Progenitor cell of endocrine pancreas (in vitro differentiated cells): ENCODE measurements at regions not wholly inside any gene's neighbourhood (a gene's known extent, or its start where the extent isn't known, plus 50 kb on each side); places are given as distances from the start of the nearest gene placed in this dataset.
"Not testable (repeated sequence)": the region's sequence is repeated elsewhere in the genome, so short reads cannot be mapped to it uniquely, and the experiment has no call there.

Experiments used
- DNase-seq: peaks from one replicate; pipeline ENCODE4 v3.0.0; 2021; ENCODE audit warnings: low spot score; ENCODE audit not compliant: unreplicated experiment
- H3K27ac Mint-ChIP-seq: 2 replicates; pipeline ENCODE4 v1.8.0; 2021; ENCODE audit warnings: mild to moderate bottlenecking, moderate library complexity, mixed read lengths
- H3K27me3 Mint-ChIP-seq: 2 replicates; pipeline ENCODE4 v1.8.0; 2021; ENCODE audit warnings: mixed read lengths
- H3K36me3 Mint-ChIP-seq: 2 replicates; pipeline ENCODE4 v1.8.0; 2022; ENCODE audit warnings: mixed read lengths; ENCODE audit not compliant: insufficient read depth
- H3K4me1 Mint-ChIP-seq: 2 replicates; pipeline ENCODE4 v1.8.0; 2021; ENCODE audit warnings: low read depth, mixed read lengths
- H3K4me3 Mint-ChIP-seq: 2 replicates; pipeline ENCODE4 v1.8.0; 2021; ENCODE audit warnings: low read depth, mild to moderate bottlenecking, moderate library complexity, mixed read lengths
- H3K9me3 Mint-ChIP-seq: 2 replicates; pipeline ENCODE4 v1.8.0; 2021; ENCODE audit warnings: low read depth, mixed read lengths
- TF ChIP-seq, protein P1 (sequence below): fragments of 200-600 bp; sonication (generic); IDR thresholded peaks from one replicate; pipeline ENCODE4 v1.5.0; 2021; ENCODE audit warnings: antibody characterized with exemption, mild to moderate bottlenecking; ENCODE audit not compliant: unreplicated experiment

DNA sequence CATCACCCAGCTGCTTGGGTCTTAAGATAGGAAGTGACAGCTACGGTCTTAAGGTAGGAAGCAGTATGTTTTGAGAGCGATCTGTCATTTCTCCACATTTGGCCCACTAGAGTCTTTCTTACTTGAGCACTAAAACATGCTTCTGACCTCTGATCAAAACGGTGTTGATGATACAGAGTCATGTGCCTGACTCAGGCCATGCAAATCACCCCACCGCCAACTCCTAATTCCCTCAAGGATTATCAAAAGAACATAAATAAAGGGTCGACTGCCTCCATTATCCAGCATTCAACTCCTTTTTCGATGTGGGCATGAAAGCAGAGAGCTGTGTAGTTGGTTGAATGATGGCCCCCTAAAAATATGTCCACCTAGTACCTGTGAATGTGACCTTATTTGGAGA is 201.7 kb upstream of the PROK2 start:
- H3K27ac Mint-ChIP-seq = no peak overlapping the region
- TF ChIP-seq, protein P1, sequence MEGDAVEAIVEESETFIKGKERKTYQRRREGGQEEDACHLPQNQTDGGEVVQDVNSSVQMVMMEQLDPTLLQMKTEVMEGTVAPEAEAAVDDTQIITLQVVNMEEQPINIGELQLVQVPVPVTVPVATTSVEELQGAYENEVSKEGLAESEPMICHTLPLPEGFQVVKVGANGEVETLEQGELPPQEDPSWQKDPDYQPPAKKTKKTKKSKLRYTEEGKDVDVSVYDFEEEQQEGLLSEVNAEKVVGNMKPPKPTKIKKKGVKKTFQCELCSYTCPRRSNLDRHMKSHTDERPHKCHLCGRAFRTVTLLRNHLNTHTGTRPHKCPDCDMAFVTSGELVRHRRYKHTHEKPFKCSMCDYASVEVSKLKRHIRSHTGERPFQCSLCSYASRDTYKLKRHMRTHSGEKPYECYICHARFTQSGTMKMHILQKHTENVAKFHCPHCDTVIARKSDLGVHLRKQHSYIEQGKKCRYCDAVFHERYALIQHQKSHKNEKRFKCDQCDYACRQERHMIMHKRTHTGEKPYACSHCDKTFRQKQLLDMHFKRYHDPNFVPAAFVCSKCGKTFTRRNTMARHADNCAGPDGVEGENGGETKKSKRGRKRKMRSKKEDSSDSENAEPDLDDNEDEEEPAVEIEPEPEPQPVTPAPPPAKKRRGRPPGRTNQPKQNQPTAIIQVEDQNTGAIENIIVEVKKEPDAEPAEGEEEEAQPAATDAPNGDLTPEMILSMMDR = no peak
- H3K36me3 Mint-ChIP-seq = no peaks in the 10 kb centered on the region
- DNase-seq = no peak
- H3K4me1 Mint-ChIP-seq = no peaks in the 10 kb centered on the region
- peaks cover 2% of the 10 kb centered on the region for H3K27me3 Mint-ChIP-seq
- H3K4me3 Mint-ChIP-seq = no peak overlapping the region
- H3K9me3 Mint-ChIP-seq = no peaks in the 10 kb centered on the region

GRCh38 chr3:71984843-71985613 is 200.1 kb upstream of the PROK2 start:
- Mint-ChIP-seq H3K9me3 (no peaks in the 10 kb centered on the region), H3K27ac (no peak overlapping the region), H3K4me3 (no peak overlapping the region), H3K36me3 (no peaks in the 10 kb centered on the region), H3K4me1 (no peaks in the 10 kb centered on the region), H3K27me3 (peaks cover 2% of the 10 kb centered on the region)
- TF ChIP-seq, protein P1 = no peak
- DNase-seq = no peak

GRCh38 chr3:71983694-71984093 is 198.7 kb upstream of the PROK2 start:
- Mint-ChIP-seq H3K4me3 (no peak overlapping the region), H3K27me3 (peaks cover 2% of the 10 kb centered on the region), H3K4me1 (peaks cover 7% of the 10 kb centered on the region), H3K27ac (no peak overlapping the region), H3K9me3 (no peaks in the 10 kb centered on the region), H3K36me3 (no peaks in the 10 kb centered on the region)
- TF ChIP-seq, protein P1 = no peak
- DNase-seq = no peak

- H3K27me3 Mint-ChIP-seq, H3K4me3 Mint-ChIP-seq, H3K36me3 Mint-ChIP-seq, H3K27ac Mint-ChIP-seq, DNase-seq, H3K9me3 Mint-ChIP-seq: not testable (repeated sequence)
- H3K4me1 Mint-ChIP-seq = peaks cover 14% of the 10 kb centered on the region
Observed at GRCh38 chr3:71982506-71983258, 197.7 kb upstream of the PROK2 start.

DNA sequence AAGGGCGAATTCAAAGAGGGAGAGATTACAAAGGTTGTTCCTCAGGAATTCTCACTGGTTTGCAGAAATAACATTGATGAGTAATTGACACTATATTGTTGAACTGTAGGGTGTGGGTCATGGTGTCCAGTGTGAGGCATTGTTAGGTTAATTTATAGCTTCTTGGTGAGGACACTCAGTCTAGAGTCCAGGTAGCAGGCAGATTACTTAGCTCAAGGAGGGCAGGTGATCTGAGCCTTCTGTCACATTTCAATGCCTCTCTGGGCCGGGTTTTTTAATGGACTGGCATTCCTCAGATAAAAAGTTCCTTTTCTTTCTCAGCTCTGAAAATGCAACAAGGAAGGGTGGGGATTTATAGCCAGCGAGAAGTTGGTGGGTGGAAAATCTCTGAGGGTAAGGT is 194.2 kb upstream of the PROK2 start:
- Mint-ChIP-seq H3K36me3 (no peaks in the 10 kb centered on the region), H3K4me3 (no peak overlapping the region), H3K9me3 (no peaks in the 10 kb centered on the region), H3K27me3 (peaks cover 2% of the 10 kb centered on the region), H3K4me1 (peaks cover 17% of the 10 kb centered on the region), H3K27ac (no peak overlapping the region)
- no peak for DNase-seq
- TF ChIP-seq, protein P1 = no peak
